GM23338 (cell line): ENCODE measurements at regions not wholly inside any gene's neighbourhood (a gene's known extent, or its start where the extent isn't known, plus 50 kb on each side); places are given as distances from the start of the nearest gene placed in this dataset.

Experiments
- CREB1 ChIP-seq: fragments of 250-450 bp; sonication (Bioruptor Pico); IDR thresholded peaks from 2 replicates; pipeline ENCODE4 v1.5.0; 2020; ENCODE audit warnings: low read depth, mild to moderate bottlenecking, moderate library complexity
- CTCF ChIP-seq, 2 experiments: fragments of 200-600 bp in 1 of 2; sonication (generic) in 1 of 2; conservative IDR thresholded peaks; 2 replicates each; pipeline versions ENCODE4 v1.5.1 to v1.6.1; 2016 to 2017; ENCODE audit warnings: antibody characterized with exemption in 2 of 2, low read depth in 2 of 2, mild to moderate bottlenecking in 2 of 2, moderate library complexity in 1 of 2
- EZH2 ChIP-seq: fragments of 200-600 bp; sonication (generic); IDR thresholded peaks from one replicate; pipeline ENCODE4 v1.8.0; 2017; ENCODE audit warnings: antibody characterized with exemption, mild to moderate bottlenecking, low read depth; ENCODE audit not compliant: unreplicated experiment
- EZH2phosphoT487 ChIP-seq: fragments of 200-600 bp; sonication (generic); IDR thresholded peaks from one replicate; pipeline ENCODE4 v1.8.1; 2018; ENCODE audit warnings: antibody characterized with exemption; ENCODE audit not compliant: unreplicated experiment
- POLR2AphosphoS5 ChIP-seq: IDR thresholded peaks from 2 replicates; pipeline ENCODE4 v1.6.1; 2016; ENCODE audit warnings: antibody characterized with exemption, low read depth
- REST ChIP-seq: IDR thresholded peaks from one replicate; pipeline ENCODE4 v1.6.1; 2018; ENCODE audit warnings: antibody characterized with exemption; ENCODE audit not compliant: unreplicated experiment
- TF ChIP-seq, protein P1 (sequence below): IDR thresholded peaks from 2 replicates; pipeline ENCODE4 v1.6.1; 2016; ENCODE audit warnings: antibody characterized with exemption
- TF ChIP-seq, protein P2 (sequence below): fragments of 250-450 bp; sonication (Bioruptor Pico); IDR thresholded peaks from 2 replicates; pipeline ENCODE4 v1.5.0; 2020; ENCODE audit warnings: mild to moderate bottlenecking, moderate library complexity

GRCh38 chr9:22863106-22863505, 416.5 kb downstream of the DMRTA1 start:
- no peak for TF ChIP-seq REST
- TF ChIP-seq CTCF (conservative IDR thresholded peaks at IDR 0.05; ENCODE audit: low read depth in 2 of 2), result no peak
- TF ChIP-seq EZH2phosphoT487, result no peak
- TF ChIP-seq EZH2, result no peak
- no peak for TF ChIP-seq POLR2AphosphoS5
- TF ChIP-seq, protein P1, sequence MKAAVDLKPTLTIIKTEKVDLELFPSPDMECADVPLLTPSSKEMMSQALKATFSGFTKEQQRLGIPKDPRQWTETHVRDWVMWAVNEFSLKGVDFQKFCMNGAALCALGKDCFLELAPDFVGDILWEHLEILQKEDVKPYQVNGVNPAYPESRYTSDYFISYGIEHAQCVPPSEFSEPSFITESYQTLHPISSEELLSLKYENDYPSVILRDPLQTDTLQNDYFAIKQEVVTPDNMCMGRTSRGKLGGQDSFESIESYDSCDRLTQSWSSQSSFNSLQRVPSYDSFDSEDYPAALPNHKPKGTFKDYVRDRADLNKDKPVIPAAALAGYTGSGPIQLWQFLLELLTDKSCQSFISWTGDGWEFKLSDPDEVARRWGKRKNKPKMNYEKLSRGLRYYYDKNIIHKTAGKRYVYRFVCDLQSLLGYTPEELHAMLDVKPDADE, result no peak
- TF ChIP-seq CREB1 (CRISPR knock-in tag), result no peak
- TF ChIP-seq, protein P2, sequence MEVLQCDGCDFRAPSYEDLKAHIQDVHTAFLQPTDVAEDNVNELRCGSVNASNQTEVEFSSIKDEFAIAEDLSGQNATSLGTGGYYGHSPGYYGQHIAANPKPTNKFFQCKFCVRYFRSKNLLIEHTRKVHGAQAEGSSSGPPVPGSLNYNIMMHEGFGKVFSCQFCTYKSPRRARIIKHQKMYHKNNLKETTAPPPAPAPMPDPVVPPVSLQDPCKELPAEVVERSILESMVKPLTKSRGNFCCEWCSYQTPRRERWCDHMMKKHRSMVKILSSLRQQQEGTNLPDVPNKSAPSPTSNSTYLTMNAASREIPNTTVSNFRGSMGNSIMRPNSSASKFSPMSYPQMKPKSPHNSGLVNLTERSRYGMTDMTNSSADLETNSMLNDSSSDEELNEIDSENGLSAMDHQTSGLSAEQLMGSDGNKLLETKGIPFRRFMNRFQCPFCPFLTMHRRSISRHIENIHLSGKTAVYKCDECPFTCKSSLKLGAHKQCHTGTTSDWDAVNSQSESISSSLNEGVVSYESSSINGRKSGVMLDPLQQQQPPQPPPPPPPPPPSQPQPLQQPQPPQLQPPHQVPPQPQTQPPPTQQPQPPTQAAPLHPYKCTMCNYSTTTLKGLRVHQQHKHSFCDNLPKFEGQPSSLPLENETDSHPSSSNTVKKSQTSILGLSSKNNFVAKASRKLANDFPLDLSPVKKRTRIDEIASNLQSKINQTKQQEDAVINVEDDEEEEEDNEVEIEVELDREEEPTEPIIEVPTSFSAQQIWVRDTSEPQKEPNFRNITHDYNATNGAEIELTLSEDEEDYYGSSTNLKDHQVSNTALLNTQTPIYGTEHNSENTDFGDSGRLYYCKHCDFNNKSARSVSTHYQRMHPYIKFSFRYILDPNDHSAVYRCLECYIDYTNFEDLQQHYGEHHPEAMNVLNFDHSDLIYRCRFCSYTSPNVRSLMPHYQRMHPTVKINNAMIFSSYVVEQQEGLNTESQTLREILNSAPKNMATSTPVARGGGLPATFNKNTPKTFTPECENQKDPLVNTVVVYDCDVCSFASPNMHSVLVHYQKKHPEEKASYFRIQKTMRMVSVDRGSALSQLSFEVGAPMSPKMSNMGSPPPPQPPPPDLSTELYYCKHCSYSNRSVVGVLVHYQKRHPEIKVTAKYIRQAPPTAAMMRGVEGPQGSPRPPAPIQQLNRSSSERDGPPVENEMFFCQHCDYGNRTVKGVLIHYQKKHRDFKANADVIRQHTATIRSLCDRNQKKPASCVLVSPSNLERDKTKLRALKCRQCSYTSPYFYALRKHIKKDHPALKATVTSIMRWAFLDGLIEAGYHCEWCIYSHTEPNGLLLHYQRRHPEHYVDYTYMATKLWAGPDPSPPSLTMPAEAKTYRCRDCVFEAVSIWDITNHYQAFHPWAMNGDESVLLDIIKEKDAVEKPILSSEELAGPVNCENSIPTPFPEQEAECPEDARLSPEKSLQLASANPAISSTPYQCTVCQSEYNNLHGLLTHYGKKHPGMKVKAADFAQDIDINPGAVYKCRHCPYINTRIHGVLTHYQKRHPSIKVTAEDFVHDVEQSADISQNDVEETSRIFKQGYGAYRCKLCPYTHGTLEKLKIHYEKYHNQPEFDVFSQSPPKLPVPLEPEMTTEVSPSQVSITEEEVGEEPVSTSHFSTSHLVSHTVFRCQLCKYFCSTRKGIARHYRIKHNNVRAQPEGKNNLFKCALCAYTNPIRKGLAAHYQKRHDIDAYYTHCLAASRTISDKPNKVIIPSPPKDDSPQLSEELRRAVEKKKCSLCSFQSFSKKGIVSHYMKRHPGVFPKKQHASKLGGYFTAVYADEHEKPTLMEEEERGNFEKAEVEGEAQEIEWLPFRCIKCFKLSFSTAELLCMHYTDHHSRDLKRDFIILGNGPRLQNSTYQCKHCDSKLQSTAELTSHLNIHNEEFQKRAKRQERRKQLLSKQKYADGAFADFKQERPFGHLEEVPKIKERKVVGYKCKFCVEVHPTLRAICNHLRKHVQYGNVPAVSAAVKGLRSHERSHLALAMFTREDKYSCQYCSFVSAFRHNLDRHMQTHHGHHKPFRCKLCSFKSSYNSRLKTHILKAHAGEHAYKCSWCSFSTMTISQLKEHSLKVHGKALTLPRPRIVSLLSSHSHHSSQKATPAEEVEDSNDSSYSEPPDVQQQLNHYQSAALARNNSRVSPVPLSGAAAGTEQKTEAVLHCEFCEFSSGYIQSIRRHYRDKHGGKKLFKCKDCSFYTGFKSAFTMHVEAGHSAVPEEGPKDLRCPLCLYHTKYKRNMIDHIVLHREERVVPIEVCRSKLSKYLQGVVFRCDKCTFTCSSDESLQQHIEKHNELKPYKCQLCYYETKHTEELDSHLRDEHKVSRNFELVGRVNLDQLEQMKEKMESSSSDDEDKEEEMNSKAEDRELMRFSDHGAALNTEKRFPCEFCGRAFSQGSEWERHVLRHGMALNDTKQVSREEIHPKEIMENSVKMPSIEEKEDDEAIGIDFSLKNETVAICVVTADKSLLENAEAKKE (CRISPR knock-in tag), result no peak
